HG03045 (cell line): ENCODE measurements at regions not wholly inside any gene's neighbourhood (a gene's known extent, or its start where the extent isn't known, plus 50 kb on each side); places are given as distances from the start of the nearest gene placed in this dataset.
"Not testable (repeated sequence)": the region's sequence is repeated elsewhere in the genome, so short reads cannot be mapped to it uniquely, and the experiment has no call there.

ENCODE experiments used
- ATAC-seq: cut with Tn5 transposase; IDR thresholded peaks from one replicate; pipeline ENCODE4 v1.9.1; 2021; ENCODE audit warnings: mild to moderate bottlenecking, moderate library complexity; ENCODE audit not compliant: unreplicated experiment

DNA sequence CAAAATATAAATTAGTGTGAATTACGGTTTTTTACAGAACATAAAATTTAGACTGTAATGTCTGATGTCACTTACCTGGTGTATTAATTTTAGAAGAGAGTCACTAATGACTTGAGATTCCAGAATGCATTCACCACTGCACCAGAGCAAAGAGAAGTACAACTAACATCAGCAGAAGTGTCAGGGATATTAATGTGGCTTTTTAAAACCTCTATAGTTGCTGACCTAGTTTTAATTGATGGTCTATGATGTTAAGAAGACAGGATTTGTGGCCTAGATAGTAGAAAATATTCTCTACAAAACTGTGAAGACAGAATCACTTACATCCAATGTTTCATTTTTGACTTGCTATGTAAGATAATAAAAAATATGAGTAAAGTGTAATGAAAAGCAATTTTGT is 1181.6 kb downstream of the RAPGEF2 start:
- no peak for ATAC-seq

GRCh38 chr4:160286051-160286450 is 1183.2 kb downstream of the RAPGEF2 start:
- no peak for ATAC-seq

DNA sequence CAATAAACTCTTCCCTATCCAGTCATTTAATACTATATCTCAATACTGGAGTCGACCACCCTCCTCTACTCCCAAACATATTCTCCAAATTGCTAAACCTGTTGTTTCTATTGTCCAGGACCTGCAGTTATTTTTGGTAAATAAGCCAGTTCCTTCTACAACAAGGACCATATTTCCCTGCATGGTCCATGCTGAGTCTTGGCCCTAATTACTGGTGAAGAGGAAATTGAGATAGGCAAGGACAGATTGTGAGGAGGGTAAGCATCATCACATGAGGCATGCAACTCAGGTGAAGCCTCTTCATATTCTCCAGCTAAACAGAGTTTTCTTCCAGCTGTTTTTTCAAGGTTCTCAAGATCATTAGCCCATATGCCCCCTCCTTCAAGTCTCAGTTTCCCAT is 1193.6 kb downstream of the RAPGEF2 start:
- ATAC-seq, result no peak

DNA sequence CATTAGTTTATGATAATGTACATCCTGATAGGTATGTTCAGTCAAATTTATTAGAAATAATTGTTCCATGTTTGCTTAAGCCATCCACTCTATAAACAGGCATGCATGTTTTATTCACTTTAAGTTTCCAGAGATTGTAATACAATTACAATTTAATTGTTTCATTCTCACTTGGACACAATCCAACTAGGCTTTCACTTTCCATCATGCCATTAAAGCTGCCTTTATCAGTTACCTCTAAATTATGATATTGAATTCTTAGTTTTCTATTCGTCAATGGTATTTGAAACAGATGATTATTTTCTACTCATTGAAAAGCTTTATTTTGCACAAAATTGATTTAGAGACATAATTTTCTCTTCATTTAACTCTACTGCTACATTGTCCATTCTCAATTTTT is 1196.3 kb downstream of the RAPGEF2 start:
- ATAC-seq, result no peak

DNA sequence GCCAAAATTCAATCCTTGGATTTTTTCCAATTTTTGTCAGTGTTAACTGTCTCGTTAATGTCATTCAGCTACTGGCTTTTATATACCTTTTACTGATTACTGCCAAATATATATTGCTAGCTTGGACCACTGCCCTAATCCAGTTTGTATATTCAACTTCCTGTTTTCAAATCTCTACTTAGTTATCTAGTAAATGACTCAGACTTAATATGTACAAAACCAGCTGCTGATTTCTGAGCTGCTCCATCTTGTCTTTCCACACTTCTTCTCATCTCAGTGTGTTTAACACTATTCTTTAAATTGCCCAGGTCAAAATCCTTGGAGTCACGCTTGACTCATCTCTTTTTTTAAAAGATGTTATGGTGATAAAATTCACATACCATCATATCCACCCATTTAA is 1196.7 kb downstream of the RAPGEF2 start:
- no peak for ATAC-seq

- no peak for ATAC-seq
Measured at GRCh38 chr4:160316036-160316435, 1213.2 kb downstream of the RAPGEF2 start.

DNA sequence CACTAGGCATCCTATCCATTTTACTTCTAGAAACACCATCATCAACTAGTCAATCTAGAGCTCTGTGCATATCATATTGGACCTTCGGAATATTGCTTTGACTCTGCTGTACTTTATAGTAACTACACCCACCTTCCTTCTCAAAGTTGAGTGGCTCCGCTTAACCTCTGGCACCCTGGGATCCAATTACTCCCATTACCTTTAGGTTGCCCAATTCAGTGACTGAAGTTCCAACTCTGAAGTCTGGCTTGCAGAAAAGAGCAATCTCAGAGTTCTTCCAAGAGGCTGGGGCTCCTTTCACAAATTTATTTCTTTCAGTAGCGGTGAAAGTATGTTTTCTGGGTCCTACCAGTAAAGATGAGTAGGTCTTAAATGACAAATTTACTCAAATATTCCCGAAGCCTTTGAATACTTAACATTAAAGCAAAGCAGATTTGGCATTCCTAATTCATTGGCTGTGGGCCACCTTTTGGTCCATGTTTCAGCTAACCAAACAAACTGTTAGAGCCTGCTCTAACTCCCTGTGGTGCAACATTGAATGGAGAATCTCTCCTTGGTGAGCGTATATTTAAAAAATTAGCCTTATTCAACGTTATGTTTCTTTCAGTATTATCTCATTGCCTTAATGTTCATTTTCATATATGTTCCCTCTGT is 1215.8 kb downstream of the RAPGEF2 start:
- ATAC-seq, result no peak

- no peak for ATAC-seq
Measured at GRCh38 chr4:160319221-160319867, 1216.5 kb downstream of the RAPGEF2 start.

- ATAC-seq, result no peak
Measured at GRCh38 chr4:160319868-160320260, 1217.0 kb downstream of the RAPGEF2 start.

- ATAC-seq, result no peak
Measured at GRCh38 chr4:160326110-160326509, 1223.2 kb downstream of the RAPGEF2 start.

GRCh38 chr4:160347197-160347596 is 1244.3 kb downstream of the RAPGEF2 start:
- ATAC-seq, result no peak

DNA sequence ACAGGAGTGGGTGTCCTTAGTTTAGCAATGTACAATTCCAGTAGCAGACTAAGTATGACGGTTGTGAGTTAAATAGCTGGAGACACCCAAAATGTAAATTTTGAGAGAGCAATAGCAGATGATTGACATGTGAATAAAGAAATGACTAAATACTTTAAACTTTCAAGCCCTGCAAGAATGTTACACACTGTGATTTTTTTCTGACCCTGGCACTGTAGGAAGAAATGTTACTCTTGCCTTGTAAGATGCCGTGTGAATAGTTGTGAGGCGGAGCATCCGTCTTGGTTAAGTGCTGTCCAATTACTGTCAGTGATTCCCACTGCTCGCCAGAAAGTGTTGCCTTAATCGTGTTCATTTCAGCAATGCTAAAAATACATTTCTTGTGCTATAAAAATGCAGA is 1248.1 kb downstream of the RAPGEF2 start:
- no peak for ATAC-seq

GRCh38 chr4:160352637-160353036 is 1249.8 kb downstream of the RAPGEF2 start:
- ATAC-seq, result no peak

- ATAC-seq, result no peak
Measured at GRCh38 chr4:160353548-160353947, 1250.7 kb downstream of the RAPGEF2 start.

DNA sequence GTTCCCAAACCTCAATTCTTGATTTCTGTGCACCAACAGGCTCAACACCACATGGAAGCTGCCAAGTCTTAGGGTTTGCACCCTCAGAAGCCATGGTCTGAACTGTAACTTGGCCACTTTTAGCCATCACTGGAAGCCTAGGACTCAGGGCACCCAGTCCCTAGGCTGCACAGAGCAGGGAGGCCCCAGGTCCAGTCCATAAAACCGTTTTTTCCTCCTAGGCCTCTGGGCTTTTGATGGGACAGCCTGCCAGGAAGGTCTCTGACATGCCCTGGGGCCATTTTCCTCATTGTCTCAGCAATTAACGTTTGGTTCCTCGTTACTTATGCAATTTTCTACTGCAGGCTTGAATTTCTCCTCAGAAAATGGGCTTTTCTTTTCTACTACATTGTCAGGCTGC is 1259.6 kb downstream of the RAPGEF2 start:
- no peak for ATAC-seq

GRCh38 chr4:160364217-160364616 is 1261.3 kb downstream of the RAPGEF2 start:
- no peak for ATAC-seq

- ATAC-seq, result not testable (repeated sequence)
Measured at GRCh38 chr4:160364665-160365064, 1261.8 kb downstream of the RAPGEF2 start.

DNA sequence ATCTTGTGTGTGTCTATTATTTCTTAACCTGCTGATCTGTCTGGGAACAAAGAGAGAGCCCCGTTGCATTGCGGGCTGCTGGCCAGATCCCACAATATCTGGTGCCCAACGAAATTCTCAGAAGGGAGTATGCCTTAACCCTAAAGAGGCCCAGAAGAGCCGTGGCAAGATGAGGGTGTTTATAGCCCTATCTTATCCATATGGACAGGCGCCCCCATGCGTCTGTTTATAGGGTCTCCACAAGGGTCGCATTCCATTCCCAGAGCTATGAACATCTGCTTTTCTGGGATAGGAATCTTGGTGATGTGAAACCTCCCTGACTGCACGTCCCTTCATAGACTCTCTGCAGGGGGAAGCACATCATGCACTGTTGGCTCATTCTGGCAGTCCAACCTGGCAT is 1262.5 kb downstream of the RAPGEF2 start:
- ATAC-seq, result not testable (repeated sequence)

- ATAC-seq, result no peak
Measured at GRCh38 chr4:160370046-160370445, 1267.2 kb downstream of the RAPGEF2 start.

GRCh38 chr4:160371446-160371845 is 1268.6 kb downstream of the RAPGEF2 start:
- no peak for ATAC-seq

DNA sequence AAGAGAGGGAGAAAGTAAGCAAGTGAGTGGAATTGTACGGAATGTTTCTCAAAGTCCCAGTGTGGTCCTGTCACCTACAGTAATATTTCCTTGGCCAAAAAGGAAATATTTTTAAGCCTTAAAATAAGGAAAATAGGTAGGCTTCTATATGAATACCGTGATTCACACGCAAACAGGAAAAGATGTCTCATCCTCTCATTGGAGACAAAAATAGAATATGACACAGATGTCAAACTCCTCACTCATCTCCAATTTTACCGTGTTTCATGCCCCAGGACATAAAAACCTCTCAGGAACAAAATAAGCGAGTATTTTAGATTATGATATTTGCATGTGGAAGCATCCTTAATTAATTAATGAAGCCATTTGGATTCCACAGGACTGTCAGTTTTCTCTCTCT is 1269.5 kb downstream of the RAPGEF2 start:
- no peak for ATAC-seq

DNA sequence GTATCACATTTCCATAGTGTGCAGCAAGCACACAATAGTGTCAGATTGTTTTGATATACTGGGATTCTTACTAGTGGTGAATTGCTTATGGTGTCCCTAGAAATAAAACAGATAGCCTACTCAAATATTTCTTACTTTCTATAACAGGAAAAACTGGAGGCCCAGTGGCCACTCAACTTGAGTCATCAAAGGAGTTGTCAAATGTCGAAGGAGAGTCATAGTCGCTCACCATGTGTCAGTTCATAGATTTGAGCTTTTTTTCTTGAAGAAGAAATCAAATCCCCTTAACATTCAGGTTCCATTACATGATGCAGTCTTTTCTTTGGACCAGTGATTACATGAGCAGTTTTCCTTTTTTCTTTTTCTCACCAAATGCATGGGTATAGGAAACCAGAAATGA is 1271.0 kb downstream of the RAPGEF2 start:
- no peak for ATAC-seq
